ENCODE measurements at regions not wholly inside any gene's neighbourhood (a gene's known extent, or its start where the extent isn't known, plus 50 kb on each side); places are given as distances from the start of the nearest gene placed in this dataset.

DNA sequence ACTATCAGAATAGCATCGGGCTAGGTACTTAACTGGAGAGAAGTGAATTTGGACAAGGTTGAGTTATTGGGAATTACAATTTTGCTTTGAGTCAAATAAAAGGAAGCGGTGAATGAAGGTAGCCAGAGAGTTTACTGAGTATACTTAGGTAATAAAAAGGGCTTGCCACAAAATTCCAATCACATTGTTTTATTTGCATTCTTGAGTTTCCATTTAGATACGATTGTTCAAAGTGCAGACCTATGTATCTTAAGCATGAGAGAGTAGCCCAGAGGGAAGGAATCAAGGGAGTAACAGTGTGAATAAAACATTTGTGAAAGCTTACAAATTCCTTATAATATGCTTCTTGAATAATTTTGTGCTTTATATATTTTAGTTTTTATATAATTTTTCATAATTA is 102.5 kb upstream of the NDST4 start:
- TF ChIP-seq EZH2phosphoT487 (IDR thresholded peaks at IDR 0.05; ENCODE audit: unreplicated experiment) (no peak), EZH2 (IDR thresholded peaks at IDR 0.05; ENCODE audit: low read depth, unreplicated experiment) (no peak), JUNB (IDR thresholded peaks at IDR 0.05; ENCODE audit: unreplicated experiment) (no peak), POLR2AphosphoS5 (IDR thresholded peaks at IDR 0.05; ENCODE audit: low read depth) (no peak), REST (IDR thresholded peaks at IDR 0.05; ENCODE audit: unreplicated experiment) (no peak), CREB1 (CRISPR knock-in tag; IDR thresholded peaks at IDR 0.05; ENCODE audit: low read depth) (no peak), ZNF114 (CRISPR knock-in tag; IDR thresholded peaks at IDR 0.05) (no peak), STAT1 (IDR thresholded peaks at IDR 0.05; ENCODE audit: unreplicated experiment) (no peak), ZNF331 (CRISPR knock-in tag; IDR thresholded peaks at IDR 0.05; ENCODE audit: low read depth) (no peak), NANOG (IDR thresholded peaks at IDR 0.05; ENCODE audit: borderline replicate concordance) (no peak), ZNF462 (CRISPR knock-in tag; IDR thresholded peaks at IDR 0.05) (no peak)
- TF ChIP-seq, protein P1, sequence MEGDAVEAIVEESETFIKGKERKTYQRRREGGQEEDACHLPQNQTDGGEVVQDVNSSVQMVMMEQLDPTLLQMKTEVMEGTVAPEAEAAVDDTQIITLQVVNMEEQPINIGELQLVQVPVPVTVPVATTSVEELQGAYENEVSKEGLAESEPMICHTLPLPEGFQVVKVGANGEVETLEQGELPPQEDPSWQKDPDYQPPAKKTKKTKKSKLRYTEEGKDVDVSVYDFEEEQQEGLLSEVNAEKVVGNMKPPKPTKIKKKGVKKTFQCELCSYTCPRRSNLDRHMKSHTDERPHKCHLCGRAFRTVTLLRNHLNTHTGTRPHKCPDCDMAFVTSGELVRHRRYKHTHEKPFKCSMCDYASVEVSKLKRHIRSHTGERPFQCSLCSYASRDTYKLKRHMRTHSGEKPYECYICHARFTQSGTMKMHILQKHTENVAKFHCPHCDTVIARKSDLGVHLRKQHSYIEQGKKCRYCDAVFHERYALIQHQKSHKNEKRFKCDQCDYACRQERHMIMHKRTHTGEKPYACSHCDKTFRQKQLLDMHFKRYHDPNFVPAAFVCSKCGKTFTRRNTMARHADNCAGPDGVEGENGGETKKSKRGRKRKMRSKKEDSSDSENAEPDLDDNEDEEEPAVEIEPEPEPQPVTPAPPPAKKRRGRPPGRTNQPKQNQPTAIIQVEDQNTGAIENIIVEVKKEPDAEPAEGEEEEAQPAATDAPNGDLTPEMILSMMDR (conservative IDR thresholded peaks at IDR 0.05; ENCODE audit: low read depth in 2 of 2): no peak
- TF ChIP-seq, protein P2, sequence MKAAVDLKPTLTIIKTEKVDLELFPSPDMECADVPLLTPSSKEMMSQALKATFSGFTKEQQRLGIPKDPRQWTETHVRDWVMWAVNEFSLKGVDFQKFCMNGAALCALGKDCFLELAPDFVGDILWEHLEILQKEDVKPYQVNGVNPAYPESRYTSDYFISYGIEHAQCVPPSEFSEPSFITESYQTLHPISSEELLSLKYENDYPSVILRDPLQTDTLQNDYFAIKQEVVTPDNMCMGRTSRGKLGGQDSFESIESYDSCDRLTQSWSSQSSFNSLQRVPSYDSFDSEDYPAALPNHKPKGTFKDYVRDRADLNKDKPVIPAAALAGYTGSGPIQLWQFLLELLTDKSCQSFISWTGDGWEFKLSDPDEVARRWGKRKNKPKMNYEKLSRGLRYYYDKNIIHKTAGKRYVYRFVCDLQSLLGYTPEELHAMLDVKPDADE (IDR thresholded peaks at IDR 0.05): no peak

Data from GM23338 (cell line).